ENCODE measurements at regions not wholly inside any gene's neighbourhood (a gene's known extent, or its start where the extent isn't known, plus 50 kb on each side); places are given as distances from the start of the nearest gene placed in this dataset.

DNA sequence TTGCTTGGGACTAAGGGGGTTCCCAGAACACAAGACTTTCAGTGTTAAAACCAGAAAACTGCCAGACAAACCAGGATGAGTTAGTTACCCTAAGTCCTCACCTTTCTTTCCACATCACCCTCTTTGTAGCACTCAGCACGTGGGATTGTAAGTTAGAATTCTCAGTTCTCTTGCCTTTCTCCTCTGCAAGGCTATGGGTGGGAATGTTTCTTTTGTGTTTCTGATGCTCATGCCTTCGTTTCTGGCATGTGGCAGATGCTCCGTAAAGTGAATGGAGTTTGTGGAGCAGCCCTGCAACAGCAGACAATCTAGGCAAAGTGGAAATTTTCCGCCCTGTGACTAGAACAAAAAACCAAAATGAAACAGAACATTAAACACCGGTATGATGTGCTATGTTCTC lies 64.7 kb upstream of the SPP1 start:
- TF ChIP-seq, protein P1, sequence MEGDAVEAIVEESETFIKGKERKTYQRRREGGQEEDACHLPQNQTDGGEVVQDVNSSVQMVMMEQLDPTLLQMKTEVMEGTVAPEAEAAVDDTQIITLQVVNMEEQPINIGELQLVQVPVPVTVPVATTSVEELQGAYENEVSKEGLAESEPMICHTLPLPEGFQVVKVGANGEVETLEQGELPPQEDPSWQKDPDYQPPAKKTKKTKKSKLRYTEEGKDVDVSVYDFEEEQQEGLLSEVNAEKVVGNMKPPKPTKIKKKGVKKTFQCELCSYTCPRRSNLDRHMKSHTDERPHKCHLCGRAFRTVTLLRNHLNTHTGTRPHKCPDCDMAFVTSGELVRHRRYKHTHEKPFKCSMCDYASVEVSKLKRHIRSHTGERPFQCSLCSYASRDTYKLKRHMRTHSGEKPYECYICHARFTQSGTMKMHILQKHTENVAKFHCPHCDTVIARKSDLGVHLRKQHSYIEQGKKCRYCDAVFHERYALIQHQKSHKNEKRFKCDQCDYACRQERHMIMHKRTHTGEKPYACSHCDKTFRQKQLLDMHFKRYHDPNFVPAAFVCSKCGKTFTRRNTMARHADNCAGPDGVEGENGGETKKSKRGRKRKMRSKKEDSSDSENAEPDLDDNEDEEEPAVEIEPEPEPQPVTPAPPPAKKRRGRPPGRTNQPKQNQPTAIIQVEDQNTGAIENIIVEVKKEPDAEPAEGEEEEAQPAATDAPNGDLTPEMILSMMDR (IDR thresholded peaks at IDR 0.05; ENCODE audit: insufficient read depth, low read depth, low read length): no peak
- TF ChIP-seq EZH2 (IDR thresholded peaks at IDR 0.05; ENCODE audit: insufficient read depth, low read length): no peak

Measured in astrocyte (in vitro differentiated cells and primary cell).